ENCODE measurements at regions not wholly inside any gene's neighbourhood (a gene's known extent, or its start where the extent isn't known, plus 50 kb on each side); places are given as distances from the start of the nearest gene placed in this dataset.

- Histone ChIP-seq H2AFZ (ENCODE audit: low read length) (no peak overlapping the region), H3K4me2 (ENCODE audit: low read length) (no peak overlapping the region), H3K9me3 (ENCODE audit: low read length) (no peaks in the 10 kb centered on the region), H3K9me2 (ENCODE audit: insufficient read depth, low read length) (no peaks in the 10 kb centered on the region), H3K27ac (ENCODE audit: low read depth, low read length, poor library complexity, severe bottlenecking) (no peak overlapping the region), H3K79me2 (ENCODE audit: insufficient read depth, low read depth, low read length) (no peaks in the 10 kb centered on the region), H3K4me1 (ENCODE audit: insufficient read depth, low read length, poor library complexity, severe bottlenecking) (no peaks in the 10 kb centered on the region), H3K36me3 (ENCODE audit: insufficient read depth, low read length) (no peaks in the 10 kb centered on the region), H4K20me1 (ENCODE audit: insufficient read depth, low read length) (no peaks in the 10 kb centered on the region), H3K4me3 (ENCODE audit: low read depth, low read length, poor library complexity, severe bottlenecking) (no peak overlapping the region)
- ChIA-PET CTCF (ENCODE audit: unreplicated experiment) (no interaction called here), POLR2A (no interaction called here)
- DNase-seq (ENCODE audit: low spot score): no peak
- no peak for TF ChIP-seq EZH2phosphoT487 (IDR thresholded peaks at IDR 0.05; ENCODE audit: borderline replicate concordance, low read depth, low read length)
- no peak for TF ChIP-seq CTCF (conservative IDR thresholded peaks at IDR 0.05; ENCODE audit: low read length)
- intact Hi-C loops (cut with micrococcal nuclease; ENCODE audit: unreplicated experiment): no loop called here
- BruUV-seq (replicated peaks): no TSS peak
Observed at GRCh38 chr5:6859023-6859422, 145.8 kb downstream of the TENT4A start.

- no peak for DNase-seq (ENCODE audit: low spot score)
- TF ChIP-seq CTCF (conservative IDR thresholded peaks at IDR 0.05; ENCODE audit: low read length): no peak
- no peak for TF ChIP-seq EZH2phosphoT487 (IDR thresholded peaks at IDR 0.05; ENCODE audit: borderline replicate concordance, low read depth, low read length)
- Histone ChIP-seq H2AFZ (ENCODE audit: low read length) (no peak overlapping the region), H3K9me3 (ENCODE audit: low read length) (no peaks in the 10 kb centered on the region), H3K4me2 (ENCODE audit: low read length) (no peak overlapping the region), H3K9me2 (ENCODE audit: insufficient read depth, low read length) (no peaks in the 10 kb centered on the region), H4K20me1 (ENCODE audit: insufficient read depth, low read length) (no peaks in the 10 kb centered on the region), H3K4me3 (ENCODE audit: low read depth, low read length, poor library complexity, severe bottlenecking) (no peak overlapping the region), H3K27ac (ENCODE audit: low read depth, low read length, poor library complexity, severe bottlenecking) (no peak overlapping the region), H3K36me3 (ENCODE audit: insufficient read depth, low read length) (no peaks in the 10 kb centered on the region), H3K79me2 (ENCODE audit: insufficient read depth, low read depth, low read length) (no peaks in the 10 kb centered on the region), H3K4me1 (ENCODE audit: insufficient read depth, low read length, poor library complexity, severe bottlenecking) (no peaks in the 10 kb centered on the region)
- POLR2A ChIA-PET: no interaction called here
- BruUV-seq (replicated peaks): no TSS peak
- intact Hi-C loops (cut with micrococcal nuclease; ENCODE audit: unreplicated experiment): no loop called here
- CTCF ChIA-PET (ENCODE audit: unreplicated experiment): no interaction called here
Observed at GRCh38 chr5:6859951-6860638, 146.9 kb downstream of the TENT4A start.

GRCh38 chr5:6861036-6861435 is 147.8 kb downstream of the TENT4A start:
- DNase-seq (ENCODE audit: low spot score): no peak
- Histone ChIP-seq H3K9me2 (ENCODE audit: insufficient read depth, low read length) (no peaks in the 10 kb centered on the region), H2AFZ (ENCODE audit: low read length) (no peak overlapping the region), H3K4me3 (ENCODE audit: low read depth, low read length, poor library complexity, severe bottlenecking) (no peak overlapping the region), H3K36me3 (ENCODE audit: insufficient read depth, low read length) (no peaks in the 10 kb centered on the region), H3K4me2 (ENCODE audit: low read length) (no peak overlapping the region), H3K79me2 (ENCODE audit: insufficient read depth, low read depth, low read length) (no peaks in the 10 kb centered on the region), H3K4me1 (ENCODE audit: insufficient read depth, low read length, poor library complexity, severe bottlenecking) (no peaks in the 10 kb centered on the region), H4K20me1 (ENCODE audit: insufficient read depth, low read length) (no peaks in the 10 kb centered on the region), H3K27ac (ENCODE audit: low read depth, low read length, poor library complexity, severe bottlenecking) (no peak overlapping the region), H3K9me3 (ENCODE audit: low read length) (no peaks in the 10 kb centered on the region)
- TF ChIP-seq CTCF (conservative IDR thresholded peaks at IDR 0.05; ENCODE audit: low read length): no peak
- TF ChIP-seq EZH2phosphoT487 (IDR thresholded peaks at IDR 0.05; ENCODE audit: borderline replicate concordance, low read depth, low read length): no peak
- no TSS peak for BruUV-seq (replicated peaks)
- intact Hi-C loops (cut with micrococcal nuclease; ENCODE audit: unreplicated experiment): no loop called here
- CTCF ChIA-PET (ENCODE audit: unreplicated experiment): no interaction called here
- POLR2A ChIA-PET: no interaction called here
